ENCODE measurements at regions not wholly inside any gene's neighbourhood (a gene's known extent, or its start where the extent isn't known, plus 50 kb on each side); places are given as distances from the start of the nearest gene placed in this dataset.

- no peak for DNase-seq (ENCODE audit: low read depth)
- TF ChIP-seq CTCF (IDR thresholded peaks at IDR 0.05; ENCODE audit: insufficient read depth, low read depth, low read length, missing control alignments) = no peak
- H3K4me3 ChIP-seq (ENCODE audit: low read depth, low read length) = no peak overlapping the region
These were observed 114.4 kb upstream of the ZP4 start for GRCh38 chr1:238005116-238005515.

- H3K4me3 ChIP-seq (ENCODE audit: low read depth, low read length) = no peak overlapping the region
- no peak for TF ChIP-seq CTCF (IDR thresholded peaks at IDR 0.05; ENCODE audit: insufficient read depth, low read depth, low read length, missing control alignments)
- no peak for DNase-seq (ENCODE audit: low read depth)
These were observed 111.1 kb upstream of the ZP4 start for GRCh38 chr1:238001818-238002217.

- TF ChIP-seq CTCF (IDR thresholded peaks at IDR 0.05; ENCODE audit: insufficient read depth, low read depth, low read length, missing control alignments) = no peak
- no peak overlapping the region for H3K4me3 ChIP-seq (ENCODE audit: low read depth, low read length)
- DNase-seq (ENCODE audit: low read depth) = no peak
These were observed 108.8 kb upstream of the ZP4 start for GRCh38 chr1:237999426-238000052.

- TF ChIP-seq CTCF (IDR thresholded peaks at IDR 0.05; ENCODE audit: insufficient read depth, low read depth, low read length, missing control alignments) = no peak
- DNase-seq (ENCODE audit: low read depth) = no peak
These were observed 107.9 kb upstream of the ZP4 start for GRCh38 chr1:237998581-237998980.

GRCh38 chr1:237983496-237983895 is 92.8 kb upstream of the ZP4 start:
- no peak overlapping the region for H3K4me3 ChIP-seq (ENCODE audit: low read depth, low read length)
- TF ChIP-seq CTCF (IDR thresholded peaks at IDR 0.05; ENCODE audit: insufficient read depth, low read depth, low read length, missing control alignments) = no peak
- DNase-seq (ENCODE audit: low read depth) = no peak

More at GRCh38 chr1:237998581-237998980, 107.9 kb upstream of the ZP4 start:
- no peak overlapping the region for H3K4me3 ChIP-seq (ENCODE audit: low read depth, low read length)

GRCh38 chr1:237981223-237981622 is 90.5 kb upstream of the ZP4 start:
- no peak for TF ChIP-seq CTCF (IDR thresholded peaks at IDR 0.05; ENCODE audit: insufficient read depth, low read depth, low read length, missing control alignments)
- DNase-seq (ENCODE audit: low read depth) = no peak
- H3K4me3 ChIP-seq (ENCODE audit: low read depth, low read length) = no peak overlapping the region

GRCh38 chr1:237976331-237976730 is 85.6 kb upstream of the ZP4 start:
- TF ChIP-seq CTCF (IDR thresholded peaks at IDR 0.05; ENCODE audit: insufficient read depth, low read depth, low read length, missing control alignments) = no peak
- no peak overlapping the region for H3K4me3 ChIP-seq (ENCODE audit: low read depth, low read length)
- no peak for DNase-seq (ENCODE audit: low read depth)
